K562 (cell line): ENCODE measurements at regions not wholly inside any gene's neighbourhood (a gene's known extent, or its start where the extent isn't known, plus 50 kb on each side); places are given as distances from the start of the nearest gene placed in this dataset.

Source experiments
- ATAC-seq: fragments of 200-7000 bp; cut with Tn5 transposase; 3 replicates; pipeline ENCODE4 v1.9.1; 2020; ENCODE audit warnings: moderate library complexity
- BruUV-seq: library from RNA; stranded (reverse); fragments of 400-500 nt; replicated peaks from 2 replicates; lab custom pipeline; 2021; lab: Mats Ljungman, UMichigan
- CTCF ChIA-PET: fragments of 300-600 bp; formaldehyde crosslinking; extraction: SDS; loops from one replicate; lab custom pipeline; 2021; ENCODE audit warnings: low intra/inter-chr PET ratio; lab: Yijun Ruan, JAX
- POLR2A ChIA-PET: fragments of 300-600, 350-650 bp; sonication (Branson Sonifier 250); formaldehyde crosslinking; extraction: SDS; loops from one replicate; lab custom pipeline; 2021; ENCODE audit warnings: antibody characterized with exemption, inconsistent platforms; lab: Yijun Ruan, JAX
- DNase-seq, 4 experiments: peaks; one replicate each; pipeline versions ENCODE4 v3.0.0 to v3.0.0-alpha.2; 2011 to 2018; ENCODE audit warnings: low spot score in 3 of 4, mixed read lengths in 3 of 4; ENCODE audit errors: extremely low read depth in 1 of 4
- FAIRE-seq: peaks from 2 replicates; lab custom pipeline; 2011; peaks lifted over from hg19 to GRCh38; lab: Jason Lieb, UNC
- H2AFZ ChIP-seq: 2 replicates; pipeline ENCODE4 v1.6.0; 2011; ENCODE audit warnings: low read depth, low read length, control low read depth, inconsistent platforms
- H3K27ac ChIP-seq: fragments of 200-600 bp; 3 replicates; pipeline ENCODE4 v1.8.0; 2011; ENCODE audit warnings: low read depth, mild to moderate bottlenecking, control low read depth, inconsistent platforms, low read length, moderate library complexity, mixed read lengths; ENCODE audit errors: extremely low read depth
- H3K27me3 ChIP-seq, 2 experiments: fragments of 300-600 bp in 1 of 2; 2 replicates in 1 of 2; 3 replicates in 1 of 2; pipeline versions ENCODE4 v1.6.0 to v1.8.0; 2011; ENCODE audit warnings: inconsistent platforms in 2 of 2, low read length in 2 of 2, mild to moderate bottlenecking in 1 of 2, mixed read lengths in 1 of 2, moderate library complexity in 1 of 2; ENCODE audit not compliant: control insufficient read depth in 2 of 2, insufficient read depth in 2 of 2
- H3K36me3 ChIP-seq: fragments of 300-600 bp; 3 replicates; pipeline ENCODE4 v1.8.0; 2011; ENCODE audit warnings: mild to moderate bottlenecking, low read length, inconsistent platforms; ENCODE audit not compliant: control insufficient read depth, insufficient read depth
- H3K4me1 ChIP-seq, 2 experiments: fragments of 200-600 bp in 1 of 2; replicated peaks in 1 of 2; 2 replicates in 1 of 2; 3 replicates in 1 of 2; pipeline versions ENCODE4 v1.5.1 to v1.8.0; 2011; ENCODE audit warnings: inconsistent platforms in 2 of 2, low read length in 2 of 2, mild to moderate bottlenecking in 1 of 2, mixed read lengths in 1 of 2, moderate library complexity in 1 of 2; ENCODE audit not compliant: control insufficient read depth in 2 of 2, insufficient read depth in 2 of 2
- H3K4me2 ChIP-seq: 2 replicates; pipeline ENCODE4 v1.6.1; 2011; ENCODE audit warnings: low read length, control low read depth, inconsistent platforms, mixed read lengths; ENCODE audit not compliant: insufficient read depth
- H3K4me3 ChIP-seq: fragments of 200-600 bp; sonication (generic), shearing (Covaris generic); 2 replicates; pipeline ENCODE4 v1.5.1; 2016; ENCODE audit warnings: control low read depth, inconsistent platforms
- H3K79me2 ChIP-seq: fragments of 200-600 bp; 3 replicates; pipeline ENCODE4 v1.8.0; 2011; ENCODE audit warnings: low read length, inconsistent platforms; ENCODE audit not compliant: control insufficient read depth, insufficient read depth
- H3K9ac ChIP-seq, 2 experiments: 2 replicates each; pipeline versions ENCODE4 v1.6.0 to v1.6.1; 2011; ENCODE audit warnings: low read depth in 2 of 2, low read length in 2 of 2, control low read depth in 1 of 2, inconsistent platforms in 1 of 2, mild to moderate bottlenecking in 1 of 2, mixed read lengths in 1 of 2; ENCODE audit not compliant: insufficient read depth in 1 of 2
- H3K9me1 ChIP-seq: one replicate; pipeline ENCODE4 v1.6.0; 2011; ENCODE audit warnings: inconsistent platforms, mild to moderate bottlenecking, low read length, moderate library complexity; ENCODE audit not compliant: control insufficient read depth, insufficient read depth
- H3K9me3 ChIP-seq: replicated peaks from 2 replicates; pipeline ENCODE4 v1.5.1; 2011; ENCODE audit warnings: low read depth, low read length, inconsistent platforms; ENCODE audit not compliant: control insufficient read depth, insufficient read depth
- H4K20me1 ChIP-seq: replicated peaks from 2 replicates; pipeline ENCODE4 v1.6.1; 2011; ENCODE audit warnings: low read length, inconsistent platforms, mixed read lengths; ENCODE audit not compliant: control insufficient read depth, insufficient read depth
- BCOR ChIP-seq: fragments of 450-650 bp; IDR thresholded peaks from 2 replicates; pipeline ENCODE4 v1.6.1; 2016
- CHD4 ChIP-seq: fragments of 200-600 bp; sonication (generic); IDR thresholded peaks from 3 replicates; pipeline ENCODE4 v1.6.1; 2012; ENCODE audit warnings: low read depth, mild to moderate bottlenecking, mixed read lengths, low read length, inconsistent platforms; ENCODE audit not compliant: insufficient read depth, insufficient replicate concordance, poor library complexity, severe bottlenecking
- CTBP1 ChIP-seq: fragments of 450-650 bp; IDR thresholded peaks from 2 replicates; pipeline ENCODE4 v1.6.1; 2016; ENCODE audit warnings: borderline replicate concordance
- FOXJ2 ChIP-seq: fragments of 200-800 bp; sonication (Bioruptor generic); IDR thresholded peaks from 2 replicates; pipeline ENCODE4 v1.6.1; 2016; ENCODE audit warnings: missing genetic modification characterization, missing compliant biosample characterization
- HOMEZ ChIP-seq: fragments of 250-450 bp; sonication (Bioruptor Pico); IDR thresholded peaks from 2 replicates; pipeline ENCODE4 v1.4.0; 2020; ENCODE audit warnings: mild to moderate bottlenecking, moderate library complexity
- KDM5B ChIP-seq: fragments of 200-600 bp; sonication (generic); IDR thresholded peaks from 2 replicates; pipeline ENCODE4 v1.6.1; 2012; ENCODE audit warnings: low read depth, mild to moderate bottlenecking, moderate library complexity, low read length, control low read depth, inconsistent platforms; ENCODE audit not compliant: insufficient replicate concordance
- MEIS2 ChIP-seq: fragments of 450-650 bp; IDR thresholded peaks from 2 replicates; pipeline ENCODE4 v1.6.1; 2014; ENCODE audit warnings: mild to moderate bottlenecking; ENCODE audit not compliant: partially characterized antibody
- RNF219 ChIP-seq: fragments of 250-450 bp; sonication (Bioruptor Pico); IDR thresholded peaks from 2 replicates; pipeline ENCODE4 v1.5.0; 2022; ENCODE audit warnings: mild to moderate bottlenecking
- WGBS: fragments of 100-300 bp; shearing (Covaris generic); methylation state at CpG from one replicate; pipeline ENCODE4 v1.1.6; 2016; ENCODE audit warnings: low coverage, mixed read lengths; ENCODE audit not compliant: insufficient coverage; ENCODE audit errors: missing lambda C conversion rate; 5-methylcytosine and 5-hydroxymethylcytosine counted together
- in situ Hi-C: fragments of 300-500 bp; cut with MboI; formaldehyde crosslinking; loops from 4 replicates; pipeline ENCODE4 v1.15.0; 2018; ENCODE audit warnings: inconsistent platforms, mixed read lengths
- intact Hi-C: fragments of 100-400 bp; cut with micrococcal nuclease; formaldehyde crosslinking; loops from 2 replicates; pipeline ENCODE4 v1.14.2; 2022

- Histone ChIP-seq H3K79me2 (no peaks in the 10 kb centered on the region), H3K36me3 (no peaks in the 10 kb centered on the region), H4K20me1 (no peaks in the 10 kb centered on the region), H3K4me1 (no peaks in the 10 kb centered on the region), H2AFZ (no peak overlapping the region), H3K9ac (no peak overlapping the region), H3K4me3 (no peak overlapping the region), H3K27ac (no peak overlapping the region), H3K9me1 (no peaks in the 10 kb centered on the region), H3K27me3 (no peaks in the 10 kb centered on the region), H3K4me2 (no peak overlapping the region), H3K9me3 (no peaks in the 10 kb centered on the region)
- FAIRE-seq (no peak), DNase-seq (no peak), ATAC-seq (no peak)
- ChIA-PET CTCF (no interaction called here), POLR2A (no interaction called here)
- TF ChIP-seq HOMEZ (no peak), RNF219 (CRISPR knock-in tag) (no peak), CTBP1 (no peak), CHD4 (no peak), BCOR (no peak), KDM5B (no peak), FOXJ2 (tag) (no peak), MEIS2 (no peak)
- in situ Hi-C loops, result no loop called here
- BruUV-seq, result no TSS peak
- intact Hi-C loops, result no loop called here
- WGBS, result 0% methylated on average over 8 of the region's 10 CpGs
Observed at GRCh38 chr13:53238261-53238660, 209.6 kb downstream of the OLFM4 start.
